Peyer's patch (tissue), 4 donors: ENCODE measurements at regions not wholly inside any gene's neighbourhood (a gene's known extent, or its start where the extent isn't known, plus 50 kb on each side); places are given as distances from the start of the nearest gene placed in this dataset.
A peak's percentile ranks its signal among the peaks of the same experiment; 100 is the strongest.

ENCODE experiments used
- DNase-seq, 3 donors: peaks; one replicate each; pipeline ENCODE4 v3.0.0-alpha.2; 2017 to 2019
- H3K27ac ChIP-seq, 4 donors: fragments of 200-600 bp; sonication (generic); one replicate each; pipeline ENCODE4 v1.5.1; 2016 to 2019
- H3K27me3 ChIP-seq, 2 donors: fragments of 200-600 bp; sonication (generic); one replicate each; pipeline ENCODE4 v1.5.1; 2019
- H3K36me3 ChIP-seq, 3 donors: fragments of 200-600 bp; sonication (generic); one replicate each; pipeline ENCODE4 v1.5.1; 2016 to 2019
- H3K4me1 ChIP-seq, 4 donors: fragments of 200-600 bp; sonication (generic); one replicate each; pipeline ENCODE4 v1.5.1; 2016 to 2019
- H3K4me3 ChIP-seq, 4 donors: fragments of 200-600 bp; sonication (generic); 1 replicate in 3 of 4; 2 replicates in 1 of 4; pipeline ENCODE4 v1.5.1; 2016 to 2019; ENCODE audit warnings: mild to moderate bottlenecking in 1 of 4
- H3K9me3 ChIP-seq, 4 donors: fragments of 200-600 bp; sonication (generic); one replicate each; pipeline ENCODE4 v1.5.1; 2016 to 2019; ENCODE audit warnings: mild to moderate bottlenecking in 1 of 4
- POLR2A ChIP-seq, 2 donors: fragments of 450-650 bp; IDR thresholded peaks; one replicate each; pipeline ENCODE4 v1.5.1; 2017; ENCODE audit warnings: antibody characterized with exemption in 2 of 2, mild to moderate bottlenecking in 2 of 2, moderate library complexity in 2 of 2
- TF ChIP-seq, protein P1 (sequence below), 6 experiments: fragments of 450-650 bp in 4 of 6; fragments of 200-600 bp in 2 of 6; sonication (generic) in 1 of 6; IDR thresholded peaks; one replicate each; pipeline ENCODE4 v1.5.1; 2017 to 2019; ENCODE audit warnings: antibody characterized with exemption in 6 of 6, mild to moderate bottlenecking in 3 of 6, moderate library complexity in 1 of 6

DNA sequence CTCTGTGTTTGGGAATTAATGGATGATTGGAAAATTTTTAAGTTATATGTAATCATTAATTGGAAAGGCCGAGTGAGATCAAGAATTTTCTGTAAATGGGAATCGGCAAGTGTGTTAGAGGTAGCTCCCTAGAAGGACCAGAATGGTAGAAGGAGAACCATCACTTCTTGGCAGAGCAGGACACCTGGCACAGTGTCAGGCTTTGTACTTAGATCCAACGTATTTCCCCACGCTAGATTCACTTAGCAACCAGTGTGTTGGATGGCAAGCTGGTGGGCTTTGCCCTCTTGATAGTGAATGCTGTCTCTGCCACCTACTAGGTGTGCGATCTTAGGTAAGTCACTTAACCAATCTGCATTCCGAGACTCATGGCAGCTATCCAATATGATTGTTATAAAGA lies 107.8 kb upstream of the ZNF438 start:
- H3K27ac ChIP-seq, result no peak overlapping the region
- H3K4me3 ChIP-seq, result no peak overlapping the region
- no peaks in the 10 kb centered on the region for H3K27me3 ChIP-seq
- TF ChIP-seq POLR2A (IDR thresholded peaks at IDR 0.05), result no peak
- TF ChIP-seq, protein P1, sequence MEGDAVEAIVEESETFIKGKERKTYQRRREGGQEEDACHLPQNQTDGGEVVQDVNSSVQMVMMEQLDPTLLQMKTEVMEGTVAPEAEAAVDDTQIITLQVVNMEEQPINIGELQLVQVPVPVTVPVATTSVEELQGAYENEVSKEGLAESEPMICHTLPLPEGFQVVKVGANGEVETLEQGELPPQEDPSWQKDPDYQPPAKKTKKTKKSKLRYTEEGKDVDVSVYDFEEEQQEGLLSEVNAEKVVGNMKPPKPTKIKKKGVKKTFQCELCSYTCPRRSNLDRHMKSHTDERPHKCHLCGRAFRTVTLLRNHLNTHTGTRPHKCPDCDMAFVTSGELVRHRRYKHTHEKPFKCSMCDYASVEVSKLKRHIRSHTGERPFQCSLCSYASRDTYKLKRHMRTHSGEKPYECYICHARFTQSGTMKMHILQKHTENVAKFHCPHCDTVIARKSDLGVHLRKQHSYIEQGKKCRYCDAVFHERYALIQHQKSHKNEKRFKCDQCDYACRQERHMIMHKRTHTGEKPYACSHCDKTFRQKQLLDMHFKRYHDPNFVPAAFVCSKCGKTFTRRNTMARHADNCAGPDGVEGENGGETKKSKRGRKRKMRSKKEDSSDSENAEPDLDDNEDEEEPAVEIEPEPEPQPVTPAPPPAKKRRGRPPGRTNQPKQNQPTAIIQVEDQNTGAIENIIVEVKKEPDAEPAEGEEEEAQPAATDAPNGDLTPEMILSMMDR (IDR thresholded peaks at IDR 0.05), result no peak
- no peak for DNase-seq
- no peaks in the 10 kb centered on the region for H3K36me3 ChIP-seq
- peaks cover 0 to 7% (median 3%) of the 10 kb centered on the region in 4 donors for H3K4me1 ChIP-seq
- H3K9me3 ChIP-seq, result no peaks in the 10 kb centered on the region

GRCh38 chr10:31140716-31141115 lies 109.1 kb upstream of the ZNF438 start:
- Histone ChIP-seq H3K4me1 (peaks cover 0 to 5% (median 0%) of the 10 kb centered on the region in 4 donors), H3K27ac (no peak overlapping the region), H3K27me3 (no peaks in the 10 kb centered on the region), H3K9me3 (no peaks in the 10 kb centered on the region), H3K36me3 (no peaks in the 10 kb centered on the region), H3K4me3 (no peak overlapping the region)
- no peak for DNase-seq
- TF ChIP-seq, protein P1 (IDR thresholded peaks at IDR 0.05), result no peak
- TF ChIP-seq POLR2A (IDR thresholded peaks at IDR 0.05), result no peak

DNA sequence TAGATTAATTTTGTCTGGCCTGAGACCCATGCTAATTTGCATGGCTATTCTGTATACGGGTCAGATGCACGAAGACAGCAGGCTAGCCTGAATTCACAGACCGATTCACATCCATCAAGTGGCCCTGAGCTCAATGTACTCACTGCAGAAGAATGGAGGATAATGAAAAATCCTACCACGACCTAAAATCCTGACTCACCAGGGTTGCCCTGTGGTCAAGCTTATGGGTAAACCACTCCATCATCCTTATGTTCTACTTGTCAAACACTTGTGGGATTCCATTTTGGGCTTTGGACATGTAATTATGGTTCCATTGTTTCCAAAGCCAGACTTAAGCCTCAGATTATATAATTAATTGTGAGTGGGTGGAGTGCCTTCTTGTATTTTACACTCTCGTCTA lies 110.4 kb upstream of the ZNF438 start:
- no peak for DNase-seq
- no peak overlapping the region for H3K4me3 ChIP-seq
- H3K9me3 ChIP-seq, result no peaks in the 10 kb centered on the region
- H3K27me3 ChIP-seq, result no peaks in the 10 kb centered on the region
- peaks cover 0 to 6% (median 0%) of the 10 kb centered on the region in 4 donors for H3K4me1 ChIP-seq
- no peak for TF ChIP-seq POLR2A (IDR thresholded peaks at IDR 0.05)
- TF ChIP-seq, protein P1 (IDR thresholded peaks at IDR 0.05), result no peak
- H3K36me3 ChIP-seq, result no peaks in the 10 kb centered on the region
- H3K27ac ChIP-seq, result no peak overlapping the region

GRCh38 chr10:31143331-31143935 lies 111.8 kb upstream of the ZNF438 start:
- no peak overlapping the region for H3K4me3 ChIP-seq
- no peak for DNase-seq
- TF ChIP-seq, protein P1 (IDR thresholded peaks at IDR 0.05), result no peak
- no peak for TF ChIP-seq POLR2A (IDR thresholded peaks at IDR 0.05)

DNA sequence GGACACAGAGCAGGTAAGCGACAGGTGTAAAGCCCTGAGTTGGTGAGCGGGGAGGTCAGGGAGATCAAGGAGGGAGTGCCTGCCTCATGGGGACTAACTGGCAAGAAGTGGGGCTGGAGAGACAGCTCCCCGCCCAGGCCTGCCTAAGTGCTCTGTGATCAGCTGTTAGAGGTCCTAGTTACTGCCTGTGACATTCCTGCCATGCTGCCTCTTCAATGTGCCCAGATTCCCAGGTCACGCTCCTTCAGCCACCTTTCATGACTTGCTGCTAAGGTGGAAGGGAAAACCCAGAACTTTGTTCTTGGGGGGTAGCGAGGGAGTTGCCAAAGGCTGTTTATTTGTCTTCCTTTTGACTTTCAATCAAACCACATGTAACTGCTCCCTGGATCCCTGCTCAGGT lies 114.3 kb upstream of the ZNF438 start:
- Histone ChIP-seq H3K36me3 (no peaks in the 10 kb centered on the region), H3K4me3 (no peak overlapping the region), H3K4me1 (peaks cover 0 to 6% (median 0%) of the 10 kb centered on the region in 4 donors), H3K27me3 (no peaks in the 10 kb centered on the region), H3K27ac (peak overlapping the region in 2 of 4 donors; percentile 43 to 60), H3K9me3 (no peaks in the 10 kb centered on the region)
- DNase-seq, result no peak
- TF ChIP-seq, protein P1 (IDR thresholded peaks at IDR 0.05), result no peak

More at GRCh38 chr10:31143331-31143935, 111.8 kb upstream of the ZNF438 start:
- H3K9me3 ChIP-seq, result no peaks in the 10 kb centered on the region
- H3K36me3 ChIP-seq, result no peaks in the 10 kb centered on the region
- H3K27me3 ChIP-seq, result no peaks in the 10 kb centered on the region
- no peak overlapping the region for H3K27ac ChIP-seq
- peaks cover 0 to 6% (median 0%) of the 10 kb centered on the region in 4 donors for H3K4me1 ChIP-seq
